Ishikawa (cell line): ENCODE measurements at regions not wholly inside any gene's neighbourhood (a gene's known extent, or its start where the extent isn't known, plus 50 kb on each side); places are given as distances from the start of the nearest gene placed in this dataset.

Experiments
- CEBPB ChIP-seq: IDR thresholded peaks from 2 replicates; pipeline ENCODE4 v1.6.1; 2012
- CREB1 ChIP-seq: IDR thresholded peaks from 2 replicates; pipeline ENCODE4 v1.6.1; 2012; ENCODE audit warnings: low read depth
- EGR1 ChIP-seq: IDR thresholded peaks from 2 replicates; pipeline ENCODE4 v1.6.1; 2012
- EP300 ChIP-seq: IDR thresholded peaks from 2 replicates; pipeline ENCODE4 v1.6.1; 2012; ENCODE audit warnings: borderline replicate concordance
- FOXM1 ChIP-seq: IDR thresholded peaks from 2 replicates; pipeline ENCODE4 v1.6.1; 2012; ENCODE audit warnings: low read depth, borderline replicate concordance
- MAX ChIP-seq: IDR thresholded peaks from 2 replicates; pipeline ENCODE4 v1.6.1; 2012
- NFIC ChIP-seq: IDR thresholded peaks from 2 replicates; pipeline ENCODE4 v1.6.1; 2012
- RAD21 ChIP-seq: IDR thresholded peaks from 2 replicates; pipeline ENCODE4 v1.6.1; 2012; ENCODE audit warnings: low read depth
- TAF1 ChIP-seq: IDR thresholded peaks from 2 replicates; pipeline ENCODE4 v1.6.1; 2012; ENCODE audit warnings: low read depth, mild to moderate bottlenecking
- TCF12 ChIP-seq: IDR thresholded peaks from 2 replicates; pipeline ENCODE4 v1.6.1; 2012; ENCODE audit warnings: low read depth
- TEAD4 ChIP-seq: IDR thresholded peaks from 2 replicates; pipeline ENCODE4 v1.6.1; 2012
- USF1 ChIP-seq: IDR thresholded peaks from 2 replicates; pipeline ENCODE4 v1.6.1; 2012
- YY1 ChIP-seq: IDR thresholded peaks from 2 replicates; pipeline ENCODE4 v1.6.1; 2012; ENCODE audit warnings: low read depth
- ZBTB7A ChIP-seq: IDR thresholded peaks from 2 replicates; pipeline ENCODE4 v1.6.1; 2012; ENCODE audit warnings: low read depth
- TF ChIP-seq, protein P1 (sequence below): IDR thresholded peaks from 2 replicates; pipeline ENCODE4 v1.6.1; 2012; ENCODE audit warnings: low read depth, mild to moderate bottlenecking

- no peak for TF ChIP-seq FOXM1
- no peak for TF ChIP-seq CREB1
- TF ChIP-seq NFIC: no peak
- TF ChIP-seq EGR1: no peak
- TF ChIP-seq RAD21: no peak
- TF ChIP-seq EP300: no peak
- TF ChIP-seq, protein P1, sequence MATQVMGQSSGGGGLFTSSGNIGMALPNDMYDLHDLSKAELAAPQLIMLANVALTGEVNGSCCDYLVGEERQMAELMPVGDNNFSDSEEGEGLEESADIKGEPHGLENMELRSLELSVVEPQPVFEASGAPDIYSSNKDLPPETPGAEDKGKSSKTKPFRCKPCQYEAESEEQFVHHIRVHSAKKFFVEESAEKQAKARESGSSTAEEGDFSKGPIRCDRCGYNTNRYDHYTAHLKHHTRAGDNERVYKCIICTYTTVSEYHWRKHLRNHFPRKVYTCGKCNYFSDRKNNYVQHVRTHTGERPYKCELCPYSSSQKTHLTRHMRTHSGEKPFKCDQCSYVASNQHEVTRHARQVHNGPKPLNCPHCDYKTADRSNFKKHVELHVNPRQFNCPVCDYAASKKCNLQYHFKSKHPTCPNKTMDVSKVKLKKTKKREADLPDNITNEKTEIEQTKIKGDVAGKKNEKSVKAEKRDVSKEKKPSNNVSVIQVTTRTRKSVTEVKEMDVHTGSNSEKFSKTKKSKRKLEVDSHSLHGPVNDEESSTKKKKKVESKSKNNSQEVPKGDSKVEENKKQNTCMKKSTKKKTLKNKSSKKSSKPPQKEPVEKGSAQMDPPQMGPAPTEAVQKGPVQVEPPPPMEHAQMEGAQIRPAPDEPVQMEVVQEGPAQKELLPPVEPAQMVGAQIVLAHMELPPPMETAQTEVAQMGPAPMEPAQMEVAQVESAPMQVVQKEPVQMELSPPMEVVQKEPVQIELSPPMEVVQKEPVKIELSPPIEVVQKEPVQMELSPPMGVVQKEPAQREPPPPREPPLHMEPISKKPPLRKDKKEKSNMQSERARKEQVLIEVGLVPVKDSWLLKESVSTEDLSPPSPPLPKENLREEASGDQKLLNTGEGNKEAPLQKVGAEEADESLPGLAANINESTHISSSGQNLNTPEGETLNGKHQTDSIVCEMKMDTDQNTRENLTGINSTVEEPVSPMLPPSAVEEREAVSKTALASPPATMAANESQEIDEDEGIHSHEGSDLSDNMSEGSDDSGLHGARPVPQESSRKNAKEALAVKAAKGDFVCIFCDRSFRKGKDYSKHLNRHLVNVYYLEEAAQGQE: no peak
- TF ChIP-seq YY1: no peak
- TF ChIP-seq TCF12: no peak
- no peak for TF ChIP-seq CEBPB
- TF ChIP-seq ZBTB7A: no peak
- no peak for TF ChIP-seq USF1
- no peak for TF ChIP-seq TAF1
- TF ChIP-seq TEAD4: no peak
- no peak for TF ChIP-seq MAX
Observed at GRCh38 chr18:54662986-54663385, 71.9 kb downstream of the DYNAP start.

- TF ChIP-seq FOXM1 (no peak), RAD21 (peak; percentile 73)
Observed at GRCh38 chr18:54671291-54671881, 80.3 kb downstream of the DYNAP start.

DNA sequence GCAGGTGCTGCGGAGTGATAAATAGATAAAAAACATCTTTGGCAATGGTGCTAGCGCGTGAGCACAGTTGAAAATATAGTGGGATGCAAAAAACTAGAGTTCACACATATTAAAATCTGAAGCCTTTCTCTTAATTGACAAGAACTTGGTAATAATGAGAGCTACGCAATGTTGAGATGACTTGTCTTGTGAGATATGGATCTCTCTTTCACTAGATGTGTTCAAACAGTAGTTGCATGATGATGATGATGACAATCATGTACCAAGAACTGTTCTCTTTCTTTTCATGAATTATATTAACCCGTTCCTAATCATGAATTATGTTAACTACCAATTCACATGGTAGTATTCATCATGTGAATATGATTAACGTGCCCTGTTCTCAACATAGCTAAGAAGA lies 81.1 kb downstream of the DYNAP start:
- TF ChIP-seq MAX (no peak), EGR1 (no peak), ZBTB7A (no peak)

GRCh38 chr18:54672846-54673475 lies 81.9 kb downstream of the DYNAP start:
- TF ChIP-seq EGR1: no peak
- TF ChIP-seq TAF1: no peak
- TF ChIP-seq, protein P1: no peak
- no peak for TF ChIP-seq TEAD4
- TF ChIP-seq RAD21: no peak
- TF ChIP-seq NFIC: no peak
- no peak for TF ChIP-seq CEBPB
- TF ChIP-seq MAX: no peak
- TF ChIP-seq EP300: no peak
- no peak for TF ChIP-seq FOXM1
- TF ChIP-seq ZBTB7A: no peak
- no peak for TF ChIP-seq TCF12

DNA sequence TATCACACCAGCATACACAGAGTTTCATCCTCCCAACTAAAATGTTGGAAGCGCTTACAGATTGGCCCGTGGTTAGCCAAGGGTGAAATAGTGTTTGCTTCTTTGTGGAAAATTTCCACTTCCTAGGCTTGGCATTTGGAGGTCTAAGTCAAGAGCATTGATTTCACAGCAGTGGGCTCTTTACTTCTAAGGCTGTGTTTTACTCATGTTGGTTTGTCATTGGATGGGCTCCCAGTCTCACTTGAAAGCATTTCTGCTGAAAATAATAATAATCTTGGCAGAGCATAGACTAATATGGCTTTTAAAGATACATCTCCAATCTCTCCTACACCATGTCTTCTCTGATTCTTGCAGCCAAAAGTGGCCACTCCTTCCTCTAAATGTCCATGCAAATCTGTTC lies 82.9 kb downstream of the DYNAP start:
- TF ChIP-seq CREB1 (no peak), TCF12 (no peak), EGR1 (no peak), CEBPB (no peak), ZBTB7A (no peak), EP300 (no peak), USF1 (no peak), RAD21 (no peak), TAF1 (no peak), YY1 (no peak), TEAD4 (no peak), FOXM1 (no peak), MAX (no peak)

DNA sequence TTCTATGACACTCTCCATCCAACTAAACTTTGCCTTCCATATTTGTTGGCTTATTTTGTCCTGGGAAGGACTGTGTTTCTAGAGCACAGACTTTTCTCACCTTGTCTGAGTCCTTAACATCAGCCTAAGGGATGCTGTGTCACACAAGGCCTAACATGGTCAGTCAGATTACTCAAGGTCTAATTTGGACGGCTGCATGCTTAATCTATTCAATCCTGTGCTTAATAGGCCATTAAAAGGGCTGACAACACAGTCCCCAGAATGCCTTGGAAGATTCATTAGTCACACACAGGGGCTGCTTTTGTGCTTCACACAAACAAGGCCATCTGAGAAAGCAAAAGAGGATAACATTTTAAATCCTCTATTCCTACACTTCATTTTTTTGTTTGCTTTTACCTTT lies 84.0 kb downstream of the DYNAP start:
- TF ChIP-seq USF1 (no peak), TEAD4 (no peak), YY1 (no peak), FOXM1 (no peak), CEBPB (no peak), EP300 (no peak), RAD21 (no peak), CREB1 (no peak)
